ENCODE measurements at regions not wholly inside any gene's neighbourhood (a gene's known extent, or its start where the extent isn't known, plus 50 kb on each side); places are given as distances from the start of the nearest gene placed in this dataset.

- TF ChIP-seq REST (IDR thresholded peaks at IDR 0.05; ENCODE audit: unreplicated experiment) = no peak
- TF ChIP-seq ZNF114 (CRISPR knock-in tag; IDR thresholded peaks at IDR 0.05) = no peak
- TF ChIP-seq ZNF331 (CRISPR knock-in tag; IDR thresholded peaks at IDR 0.05; ENCODE audit: low read depth) = no peak
- no peak for TF ChIP-seq STAT1 (IDR thresholded peaks at IDR 0.05; ENCODE audit: unreplicated experiment)
Observed at GRCh38 chr13:59024434-59024833, 1139.3 kb downstream of the DIAPH3 start (continued).

GRCh38 chr13:59034198-59034597 lies 1129.5 kb downstream of the DIAPH3 start:
- Mint-ChIP-seq H3K27ac (no peak overlapping the region), H3K4me1 (peaks cover 18% of the 10 kb centered on the region), H3K9me3 (no peaks in the 10 kb centered on the region; the same call in 1 of the 3 replicates), H3K36me3 (ENCODE audit: low read depth) (no peaks in the 10 kb centered on the region), H3K27me3 (ENCODE audit: insufficient read depth, low read depth, poor library complexity) (peaks cover 2% of the 10 kb centered on the region), H3K4me3 (no peak overlapping the region)
- Histone ChIP-seq H3K4me1 (ENCODE audit: insufficient read depth) (peaks cover 21% of the 10 kb centered on the region), H3K9me2 (ENCODE audit: insufficient read depth) (no peaks in the 10 kb centered on the region), H3K79me2 (replicated peaks; ENCODE audit: insufficient read depth) (no peaks in the 10 kb centered on the region), H3K4me3 (no peak overlapping the region), H2AFZ (no peak overlapping the region), H3K36me3 (ENCODE audit: insufficient read depth) (no peaks in the 10 kb centered on the region), H3K27ac (ENCODE audit: low read depth) (no peak overlapping the region), H3F3A (replicated peaks; ENCODE audit: low read depth) (no peaks in the 10 kb centered on the region), H3K4me2 (no peak overlapping the region), H3K27me3 (ENCODE audit: insufficient read depth) (no peaks in the 10 kb centered on the region), H4K20me1 (replicated peaks; ENCODE audit: insufficient read depth) (no peaks in the 10 kb centered on the region)
- peak; percentile 54 for DNase-seq (ENCODE audit: low spot score)
- peak; percentile 48 for ATAC-seq
- TF ChIP-seq CTCF (conservative IDR thresholded peaks at IDR 0.05; ENCODE audit: low read depth in 2 of 2) (no peak), EZH2phosphoT487 (IDR thresholded peaks at IDR 0.05; ENCODE audit: unreplicated experiment) (no peak), JUNB (IDR thresholded peaks at IDR 0.05; ENCODE audit: unreplicated experiment) (no peak)

GRCh38 chr13:59038824-59039223 lies 1124.9 kb downstream of the DIAPH3 start:
- no peak overlapping the region for H3K4me2 ChIP-seq
- H3K79me2 ChIP-seq (replicated peaks; ENCODE audit: insufficient read depth) = no peaks in the 10 kb centered on the region
- no peaks in the 10 kb centered on the region; the same call in 2 of the 3 replicates for H3K9me3 Mint-ChIP-seq
- H3K36me3 Mint-ChIP-seq (ENCODE audit: low read depth) = no peaks in the 10 kb centered on the region
- ATAC-seq (no peak), DNase-seq (ENCODE audit: low spot score) (no peak)
- H3F3A ChIP-seq (replicated peaks; ENCODE audit: low read depth) = no peaks in the 10 kb centered on the region
- H3K27me3 ChIP-seq (ENCODE audit: insufficient read depth) = no peaks in the 10 kb centered on the region
- no peak for TF ChIP-seq ZNF331 (CRISPR knock-in tag; IDR thresholded peaks at IDR 0.05; ENCODE audit: low read depth)
- H3K27me3 Mint-ChIP-seq (ENCODE audit: insufficient read depth, low read depth, poor library complexity) = peaks cover 2% of the 10 kb centered on the region
- H2AFZ ChIP-seq = no peak overlapping the region
- H3K4me3 ChIP-seq = no peak overlapping the region
- no peaks in the 10 kb centered on the region for H4K20me1 ChIP-seq (replicated peaks; ENCODE audit: insufficient read depth)
- H3K4me1 Mint-ChIP-seq = peaks cover 13% of the 10 kb centered on the region
- no peak overlapping the region for H3K27ac ChIP-seq (ENCODE audit: low read depth)
- H3K27ac Mint-ChIP-seq = no peak overlapping the region
- H3K9me2 ChIP-seq (ENCODE audit: insufficient read depth) = no peaks in the 10 kb centered on the region
- peaks cover 18% of the 10 kb centered on the region for H3K4me1 ChIP-seq (ENCODE audit: insufficient read depth)
- H3K36me3 ChIP-seq (ENCODE audit: insufficient read depth) = no peaks in the 10 kb centered on the region
- no peak overlapping the region for H3K4me3 Mint-ChIP-seq

Data from GM23338 (cell line).